Activated naive CD8-positive, alpha-beta T cell treated with anti-CD3 and anti-CD28 coated beads, Interleukin-2, amount 50 U/mL, for 24 hours (primary cell): ENCODE measurements at regions not wholly inside any gene's neighbourhood (a gene's known extent, or its start where the extent isn't known, plus 50 kb on each side); places are given as distances from the start of the nearest gene placed in this dataset.

Experiments used
- ATAC-seq: fragments of 150-1000 bp; cut with Tn5 transposase; one replicate; pipeline ENCODE4 v1.10.0; 2021
- DNase-seq: peaks from one replicate; pipeline ENCODE4 v3.0.0; 2021
- H3K27ac Mint-ChIP-seq: one replicate; pipeline ENCODE4 v1.8.0; 2021; ENCODE audit warnings: mild to moderate bottlenecking, mixed read lengths
- H3K27me3 Mint-ChIP-seq: one replicate; pipeline ENCODE4 v1.8.0; 2021; ENCODE audit warnings: mixed read lengths
- H3K36me3 Mint-ChIP-seq: one replicate; pipeline ENCODE4 v1.8.0; 2021; ENCODE audit warnings: low read depth, mixed read lengths
- H3K4me1 Mint-ChIP-seq: one replicate; pipeline ENCODE4 v1.8.0; 2021; ENCODE audit warnings: mixed read lengths
- H3K4me3 Mint-ChIP-seq: one replicate; pipeline ENCODE4 v1.8.0; 2021; ENCODE audit warnings: mild to moderate bottlenecking, moderate library complexity, mixed read lengths
- H3K9me3 Mint-ChIP-seq: one replicate; pipeline ENCODE4 v1.8.0; 2021; ENCODE audit warnings: mixed read lengths

DNA sequence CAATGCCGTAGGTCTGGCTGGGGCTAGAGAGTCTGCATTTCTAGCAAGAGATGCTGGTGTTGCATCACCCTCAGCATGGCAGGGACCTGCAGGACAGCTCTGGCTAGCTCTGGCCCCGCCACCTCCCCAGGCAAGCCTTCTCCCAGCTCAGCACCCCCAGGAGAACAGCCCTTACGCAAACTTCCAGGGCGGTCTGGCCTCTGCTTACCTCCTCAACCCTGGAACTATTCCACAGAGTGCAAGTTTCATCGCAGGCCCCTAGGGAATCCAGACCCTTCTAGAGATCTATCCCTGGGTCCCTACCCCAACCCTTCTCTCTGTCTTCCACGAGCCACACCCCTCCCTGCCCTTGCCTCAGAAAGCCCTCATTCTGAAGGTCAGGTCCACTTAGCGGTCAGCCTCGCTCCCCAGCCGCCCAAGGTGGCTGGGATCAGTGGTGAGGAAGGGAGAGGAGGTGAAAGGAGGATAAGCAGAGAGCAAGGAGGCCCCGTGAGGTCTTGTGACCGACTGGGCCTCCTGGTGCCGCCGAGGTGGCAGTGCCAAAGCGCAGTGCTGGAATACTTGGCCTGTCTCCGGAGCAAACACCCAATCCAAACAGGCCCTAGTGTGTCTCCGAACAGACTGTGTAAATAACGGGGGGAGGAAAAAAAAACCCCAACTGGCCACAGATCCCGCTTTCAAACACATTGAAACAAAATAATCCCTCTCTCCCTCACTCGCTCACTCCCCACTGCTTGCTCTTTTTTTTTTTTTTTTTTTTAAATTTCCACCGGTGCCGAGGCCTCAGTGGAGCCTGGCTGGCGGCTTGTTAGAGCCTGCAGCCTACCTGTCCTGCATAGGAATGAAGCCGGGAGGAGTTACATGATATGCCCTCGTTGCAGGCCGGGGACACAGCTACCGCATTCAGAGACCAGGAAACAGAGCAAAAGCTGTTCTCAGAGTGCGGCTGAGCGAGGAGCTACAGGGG, 380.9 kb downstream of the SOX9 start:
- peaks cover 4% of the 10 kb centered on the region for H3K9me3 Mint-ChIP-seq
- ATAC-seq: no peak
- peaks cover 3% of the 10 kb centered on the region for H3K27me3 Mint-ChIP-seq
- H3K27ac Mint-ChIP-seq: no peak overlapping the region
- no peaks in the 10 kb centered on the region for H3K4me1 Mint-ChIP-seq
- H3K4me3 Mint-ChIP-seq: no peak overlapping the region
- no peak for DNase-seq
- H3K36me3 Mint-ChIP-seq: no peaks in the 10 kb centered on the region

DNA sequence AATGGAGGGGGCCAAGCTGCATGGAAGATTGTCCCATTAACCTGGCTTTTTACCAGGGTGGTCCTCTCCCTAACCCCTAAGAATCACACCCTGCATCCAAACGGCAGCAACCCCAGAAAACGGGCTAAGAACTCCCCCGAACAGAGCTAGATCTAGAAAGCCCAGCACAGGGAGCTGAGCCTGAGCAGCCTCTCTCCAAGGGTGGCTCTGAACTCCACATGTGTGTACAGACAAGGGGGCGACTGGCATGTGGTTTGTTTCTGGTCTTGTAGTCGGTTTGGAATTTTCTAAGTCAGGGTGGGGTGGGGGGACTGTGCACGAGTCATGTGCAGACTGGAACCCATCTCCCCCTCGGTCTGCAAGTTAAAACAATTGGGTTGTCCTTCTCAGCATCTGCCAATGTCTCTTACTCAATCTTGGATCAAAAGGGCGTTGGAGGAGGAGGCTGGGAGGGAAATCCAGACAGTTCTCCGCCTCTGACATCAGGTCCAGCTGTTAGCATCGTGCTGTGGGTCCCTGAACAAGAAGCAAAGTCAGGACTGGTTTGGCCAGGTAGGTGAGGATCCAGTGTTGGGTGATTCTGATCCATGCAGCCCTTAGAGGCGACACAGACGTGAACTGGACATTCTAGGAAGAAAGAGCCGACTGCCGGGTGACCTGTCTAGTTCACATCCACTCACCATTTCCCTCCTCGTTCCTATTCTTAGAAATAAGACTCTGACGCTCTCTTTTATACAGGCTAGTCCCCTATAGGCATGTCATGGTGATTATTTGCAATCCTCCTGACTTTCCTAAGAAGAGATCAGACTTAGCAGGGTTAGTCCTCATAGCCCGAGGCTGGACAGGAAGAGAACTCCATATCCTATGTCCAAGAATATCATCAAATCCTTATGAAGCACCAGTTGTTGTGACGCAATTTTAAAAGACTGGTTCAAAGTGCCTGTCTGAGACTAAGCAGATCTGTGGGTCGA, 381.8 kb downstream of the SOX9 start:
- H3K27ac Mint-ChIP-seq: no peak overlapping the region
- ATAC-seq: no peak
- no peaks in the 10 kb centered on the region for H3K36me3 Mint-ChIP-seq
- H3K9me3 Mint-ChIP-seq: no peaks in the 10 kb centered on the region
- no peaks in the 10 kb centered on the region for H3K4me1 Mint-ChIP-seq
- no peak for DNase-seq
- H3K4me3 Mint-ChIP-seq: no peak overlapping the region
- H3K27me3 Mint-ChIP-seq: peaks cover 3% of the 10 kb centered on the region

DNA sequence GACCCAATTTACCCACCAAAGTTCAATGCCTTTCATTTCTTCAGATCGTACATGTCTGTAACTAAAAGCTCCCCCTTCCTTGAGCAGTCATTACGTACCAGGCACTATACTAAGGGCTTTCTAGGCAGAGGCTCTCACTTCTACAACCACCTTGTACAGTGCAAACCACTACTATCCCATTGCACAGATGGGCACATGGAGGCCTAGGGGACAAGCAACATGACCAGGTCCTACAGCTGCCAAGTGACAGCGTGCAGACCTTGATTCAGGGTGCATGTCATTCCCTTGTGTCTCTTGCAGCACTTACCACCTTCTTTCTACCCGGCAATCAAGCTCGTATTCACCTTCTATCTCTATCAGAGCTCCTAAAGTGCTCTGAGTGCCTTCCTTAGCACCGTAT, 382.7 kb downstream of the SOX9 start:
- no peaks in the 10 kb centered on the region for H3K9me3 Mint-ChIP-seq
- no peaks in the 10 kb centered on the region for H3K36me3 Mint-ChIP-seq
- no peak for ATAC-seq
- H3K27me3 Mint-ChIP-seq: peaks cover 3% of the 10 kb centered on the region
- H3K4me1 Mint-ChIP-seq: no peaks in the 10 kb centered on the region
- no peak overlapping the region for H3K4me3 Mint-ChIP-seq
- DNase-seq: no peak
- no peak overlapping the region for H3K27ac Mint-ChIP-seq

DNA sequence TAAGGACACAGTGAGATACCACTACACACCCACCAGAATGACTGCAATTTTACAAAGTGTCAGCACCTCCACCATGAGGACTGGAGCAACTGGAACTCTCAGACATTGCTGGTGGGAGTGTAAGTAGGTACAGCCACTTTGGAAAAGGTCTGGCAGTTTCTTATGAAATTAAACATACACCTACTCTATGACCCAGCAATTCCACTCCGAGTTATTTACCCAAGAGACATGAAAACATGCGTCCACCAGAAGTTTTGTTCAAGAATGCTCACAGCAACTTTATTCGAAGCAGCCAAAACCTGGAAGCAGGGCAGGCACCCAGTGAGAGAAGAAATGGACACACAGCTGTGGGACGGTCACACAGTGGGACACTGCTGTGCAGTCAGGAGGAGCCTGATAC, 384.0 kb downstream of the SOX9 start:
- Mint-ChIP-seq H3K36me3 (no peaks in the 10 kb centered on the region), H3K4me1 (no peaks in the 10 kb centered on the region), H3K4me3 (no peak overlapping the region), H3K9me3 (no peaks in the 10 kb centered on the region), H3K27ac (no peak overlapping the region), H3K27me3 (peaks cover 3% of the 10 kb centered on the region)
- ATAC-seq: no peak
- DNase-seq: no peak

DNA sequence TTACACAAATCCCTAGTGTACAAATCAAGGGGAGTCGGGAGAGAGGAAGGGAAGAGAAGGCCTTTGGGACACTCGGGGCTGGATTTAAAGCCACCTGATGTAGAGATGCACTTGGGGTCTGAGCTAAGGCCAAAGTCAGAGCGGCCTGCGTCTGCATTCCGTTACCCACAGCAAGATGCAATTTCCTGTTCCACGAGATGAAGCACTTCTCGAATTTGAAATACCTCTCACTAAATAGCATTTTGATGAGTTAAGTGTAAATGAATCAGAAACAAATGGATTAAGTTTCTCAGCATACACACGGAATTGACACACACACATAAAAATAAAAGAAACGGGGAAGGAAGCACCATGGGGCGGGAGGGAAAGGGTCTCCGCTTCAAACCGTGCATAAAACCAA, 386.0 kb downstream of the SOX9 start:
- no peak overlapping the region for H3K27ac Mint-ChIP-seq
- no peaks in the 10 kb centered on the region for H3K27me3 Mint-ChIP-seq
- H3K9me3 Mint-ChIP-seq: no peaks in the 10 kb centered on the region
- no peaks in the 10 kb centered on the region for H3K36me3 Mint-ChIP-seq
- H3K4me1 Mint-ChIP-seq: no peaks in the 10 kb centered on the region
- DNase-seq: no peak
- no peak for ATAC-seq
- H3K4me3 Mint-ChIP-seq: no peak overlapping the region

DNA sequence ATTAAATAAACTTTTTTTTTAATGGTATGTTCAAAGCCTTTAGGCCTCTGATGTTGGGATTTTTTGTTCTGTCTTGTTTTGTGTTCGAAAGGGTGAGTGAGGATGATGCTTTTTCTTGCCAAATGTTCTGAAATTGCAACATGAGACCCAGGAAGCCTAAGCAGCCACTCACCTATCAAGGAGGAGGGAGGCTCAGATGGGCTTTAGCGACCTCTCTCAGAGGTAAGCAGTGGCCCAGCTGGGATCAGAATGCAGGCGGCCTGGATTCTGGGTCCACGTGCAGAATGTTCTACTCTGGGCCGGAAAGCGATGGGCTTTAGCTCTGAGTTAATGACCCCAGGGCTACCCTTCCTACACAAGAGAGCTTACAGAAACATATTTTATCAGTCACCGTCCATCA, 386.6 kb downstream of the SOX9 start:
- no peaks in the 10 kb centered on the region for H3K36me3 Mint-ChIP-seq
- H3K4me3 Mint-ChIP-seq: no peak overlapping the region
- no peaks in the 10 kb centered on the region for H3K27me3 Mint-ChIP-seq
- ATAC-seq: no peak
- H3K9me3 Mint-ChIP-seq: no peaks in the 10 kb centered on the region
- H3K4me1 Mint-ChIP-seq: no peaks in the 10 kb centered on the region
- no peak for DNase-seq
- no peak overlapping the region for H3K27ac Mint-ChIP-seq

DNA sequence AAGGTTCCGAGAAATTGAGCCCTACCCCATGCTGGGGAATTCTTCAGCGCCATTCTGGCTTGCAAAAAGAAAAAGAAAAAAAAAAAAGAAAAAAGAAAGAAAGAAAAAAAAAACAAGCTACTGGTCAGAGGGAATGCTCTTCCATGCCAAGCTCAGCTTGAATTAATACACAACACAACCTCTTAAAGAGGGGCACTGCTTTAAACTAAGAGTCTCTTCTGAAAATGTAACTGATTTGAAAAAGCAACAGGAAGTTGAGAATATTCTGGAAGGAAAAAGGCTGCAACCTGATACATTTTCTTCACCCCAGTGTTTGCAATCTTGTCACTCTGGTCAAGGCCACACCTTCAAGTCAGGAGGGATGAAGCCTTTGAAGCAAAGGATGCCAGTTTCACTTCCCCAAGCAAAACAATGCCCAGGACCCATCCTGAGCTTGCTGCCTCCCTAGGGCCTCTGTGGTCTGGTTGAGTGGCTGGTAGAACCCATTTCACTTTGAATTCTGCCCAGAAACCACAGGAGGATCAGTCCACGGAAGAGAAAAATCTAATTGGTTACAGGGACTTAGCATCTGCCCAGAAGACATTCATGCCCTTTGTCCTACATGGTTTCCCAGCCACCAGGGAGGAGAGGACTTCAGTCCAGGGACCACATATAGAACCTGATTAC, 389.7 kb downstream of the SOX9 start:
- ATAC-seq: no peak
- no peak for DNase-seq
- H3K27me3 Mint-ChIP-seq: no peaks in the 10 kb centered on the region
- no peaks in the 10 kb centered on the region for H3K9me3 Mint-ChIP-seq
- H3K4me1 Mint-ChIP-seq: no peaks in the 10 kb centered on the region
- H3K36me3 Mint-ChIP-seq: no peaks in the 10 kb centered on the region
- H3K4me3 Mint-ChIP-seq: no peak overlapping the region
- H3K27ac Mint-ChIP-seq: no peak overlapping the region

DNA sequence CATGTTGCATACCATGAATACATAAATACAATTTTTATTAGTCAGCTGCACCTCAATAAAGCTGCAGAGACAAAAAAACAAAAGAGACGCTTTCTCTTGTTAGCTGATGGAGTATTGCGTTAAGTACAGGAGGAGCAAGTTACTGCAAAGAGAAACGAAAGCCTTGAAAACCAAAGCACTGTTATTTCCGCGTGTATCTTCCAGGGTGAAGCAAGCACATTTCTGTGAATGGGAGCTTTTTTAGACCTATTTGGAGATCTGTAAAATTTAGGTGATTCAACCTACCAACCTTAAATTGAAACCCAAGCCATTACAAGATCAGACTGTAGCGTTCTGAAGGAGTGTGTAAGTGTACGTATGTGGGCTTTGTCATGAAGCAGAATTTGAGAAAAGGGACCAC, 390.4 kb downstream of the SOX9 start:
- H3K27me3 Mint-ChIP-seq: peaks cover 2% of the 10 kb centered on the region
- H3K4me3 Mint-ChIP-seq: no peak overlapping the region
- H3K36me3 Mint-ChIP-seq: no peaks in the 10 kb centered on the region
- DNase-seq: no peak
- no peak overlapping the region for H3K27ac Mint-ChIP-seq
- H3K9me3 Mint-ChIP-seq: no peaks in the 10 kb centered on the region
- H3K4me1 Mint-ChIP-seq: no peaks in the 10 kb centered on the region
- ATAC-seq: no peak

DNA sequence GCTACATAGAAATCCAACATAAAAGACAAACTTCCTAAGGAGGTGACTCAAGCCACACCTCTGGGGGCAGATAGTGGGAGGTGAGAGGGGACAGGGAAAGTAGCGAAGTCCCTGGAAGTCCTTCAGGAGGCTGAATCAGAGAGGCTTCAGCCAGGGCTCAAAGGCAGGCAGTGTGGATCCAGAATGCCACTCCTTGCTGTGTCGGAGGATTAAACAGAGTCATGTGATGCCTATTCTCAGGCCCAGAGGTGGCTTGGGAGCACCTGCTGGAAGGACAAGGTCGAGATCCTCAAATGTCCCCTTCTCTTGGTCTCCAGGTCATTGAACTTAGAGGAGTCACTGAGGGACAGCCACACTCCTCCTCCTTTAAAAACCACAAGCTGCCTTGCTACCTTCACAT, 391.1 kb downstream of the SOX9 start:
- no peaks in the 10 kb centered on the region for H3K4me1 Mint-ChIP-seq
- no peak overlapping the region for H3K27ac Mint-ChIP-seq
- peaks cover 4% of the 10 kb centered on the region for H3K27me3 Mint-ChIP-seq
- DNase-seq (no peak), ATAC-seq (no peak)
- no peaks in the 10 kb centered on the region for H3K9me3 Mint-ChIP-seq
- H3K4me3 Mint-ChIP-seq: no peak overlapping the region
- H3K36me3 Mint-ChIP-seq: no peaks in the 10 kb centered on the region

DNA sequence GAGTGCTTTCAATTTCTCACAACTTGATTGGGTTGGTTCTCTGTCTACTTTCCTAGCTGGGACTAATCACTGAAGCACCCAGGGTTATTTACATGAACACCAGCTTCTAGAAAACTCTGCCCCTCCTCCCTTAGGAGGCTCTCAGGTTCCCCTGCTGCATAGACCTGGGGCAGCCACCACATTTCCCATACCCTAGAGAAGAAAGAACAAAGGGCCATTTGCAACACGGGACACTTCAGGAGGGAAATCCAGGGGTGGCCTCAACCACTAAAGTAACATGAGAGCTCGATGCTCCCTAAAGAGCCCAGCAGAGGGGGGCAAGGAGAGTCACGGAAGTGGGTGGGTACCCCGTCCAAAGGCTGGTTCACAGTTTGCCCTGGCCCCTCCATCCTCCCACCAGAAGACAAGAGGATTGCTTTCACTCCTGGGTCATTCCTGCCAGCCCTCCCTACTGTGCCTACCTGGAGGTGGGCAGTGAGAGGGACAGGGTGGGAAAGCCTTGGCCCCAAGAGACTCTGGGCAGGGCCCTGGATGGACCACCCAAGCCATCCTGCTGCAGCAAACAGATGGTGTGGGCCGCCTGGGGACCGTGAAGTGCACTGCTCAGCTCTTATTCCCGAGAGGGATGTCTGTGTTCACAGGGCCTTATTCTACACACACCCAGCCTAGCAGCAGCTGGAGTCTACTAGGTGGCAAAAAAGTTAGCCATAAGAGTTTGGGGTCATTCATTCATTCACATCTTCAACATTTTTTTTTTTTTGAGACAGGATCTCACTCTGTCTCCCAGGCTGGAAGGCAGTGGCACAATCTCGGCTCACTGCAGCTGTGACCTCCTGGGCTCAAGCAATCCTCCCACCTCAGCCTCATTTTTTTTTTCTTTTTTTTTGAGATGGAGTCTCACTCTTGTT, 392.1 kb downstream of the SOX9 start:
- H3K27ac Mint-ChIP-seq: no peak overlapping the region
- no peaks in the 10 kb centered on the region for H3K4me1 Mint-ChIP-seq
- no peak for ATAC-seq
- DNase-seq: no peak
- no peak overlapping the region for H3K4me3 Mint-ChIP-seq
- H3K27me3 Mint-ChIP-seq: peaks cover 4% of the 10 kb centered on the region
- H3K36me3 Mint-ChIP-seq: no peaks in the 10 kb centered on the region
- no peaks in the 10 kb centered on the region for H3K9me3 Mint-ChIP-seq

DNA sequence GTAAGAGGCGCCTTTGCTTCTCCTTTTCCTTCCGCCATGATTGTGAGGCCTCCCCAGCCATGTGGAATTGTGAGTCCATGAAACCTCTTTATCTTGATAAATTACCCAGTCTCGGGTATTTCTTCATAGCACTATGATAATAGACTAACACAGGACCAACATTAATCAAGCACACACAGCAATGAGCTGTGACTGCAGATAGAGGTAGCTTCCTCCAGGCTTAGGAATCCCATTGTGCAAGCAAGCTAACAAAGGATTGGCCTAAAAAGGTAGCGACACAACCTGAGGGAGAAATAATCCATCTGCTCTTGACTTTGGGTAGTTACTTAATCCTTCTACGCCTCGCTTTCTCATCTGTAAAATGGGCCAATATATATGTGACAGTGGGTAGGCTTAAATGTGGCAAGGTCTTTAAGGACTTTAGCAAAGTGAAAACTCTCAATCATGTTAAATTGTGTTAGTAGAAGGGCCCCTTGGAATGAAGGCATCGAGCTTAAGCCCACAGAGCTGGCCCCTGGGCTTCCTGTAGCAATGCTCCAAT, 393.6 kb downstream of the SOX9 start:
- H3K9me3 Mint-ChIP-seq: no peaks in the 10 kb centered on the region
- no peaks in the 10 kb centered on the region for H3K4me1 Mint-ChIP-seq
- H3K4me3 Mint-ChIP-seq: no peak overlapping the region
- no peaks in the 10 kb centered on the region for H3K36me3 Mint-ChIP-seq
- H3K27me3 Mint-ChIP-seq: peaks cover 4% of the 10 kb centered on the region
- no peak overlapping the region for H3K27ac Mint-ChIP-seq
- ATAC-seq (no peak), DNase-seq (no peak)

DNA sequence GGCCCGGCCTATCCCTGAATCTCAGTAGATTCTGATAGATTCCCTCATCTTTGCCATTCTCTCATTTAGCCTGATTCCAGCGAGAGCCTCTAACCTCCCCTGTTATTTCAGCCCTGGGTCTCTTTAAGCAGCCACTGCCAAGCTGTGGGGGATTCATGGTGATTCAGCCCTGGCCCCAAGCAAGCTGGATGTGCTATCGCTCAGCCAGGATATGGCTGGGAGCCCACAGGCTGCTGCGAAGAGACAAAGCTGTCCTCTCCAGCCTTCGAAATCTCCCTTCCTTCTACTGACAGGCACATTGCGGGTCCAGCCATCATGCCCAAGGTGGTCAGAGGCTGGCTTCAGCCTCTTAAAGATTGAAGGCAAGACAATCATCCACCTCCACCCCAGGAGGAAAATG, 394.1 kb downstream of the SOX9 start:
- Mint-ChIP-seq H3K27ac (no peak overlapping the region), H3K27me3 (peaks cover 4% of the 10 kb centered on the region), H3K9me3 (no peaks in the 10 kb centered on the region), H3K4me1 (no peaks in the 10 kb centered on the region), H3K36me3 (no peaks in the 10 kb centered on the region), H3K4me3 (no peak overlapping the region)
- ATAC-seq (no peak), DNase-seq (no peak)

DNA sequence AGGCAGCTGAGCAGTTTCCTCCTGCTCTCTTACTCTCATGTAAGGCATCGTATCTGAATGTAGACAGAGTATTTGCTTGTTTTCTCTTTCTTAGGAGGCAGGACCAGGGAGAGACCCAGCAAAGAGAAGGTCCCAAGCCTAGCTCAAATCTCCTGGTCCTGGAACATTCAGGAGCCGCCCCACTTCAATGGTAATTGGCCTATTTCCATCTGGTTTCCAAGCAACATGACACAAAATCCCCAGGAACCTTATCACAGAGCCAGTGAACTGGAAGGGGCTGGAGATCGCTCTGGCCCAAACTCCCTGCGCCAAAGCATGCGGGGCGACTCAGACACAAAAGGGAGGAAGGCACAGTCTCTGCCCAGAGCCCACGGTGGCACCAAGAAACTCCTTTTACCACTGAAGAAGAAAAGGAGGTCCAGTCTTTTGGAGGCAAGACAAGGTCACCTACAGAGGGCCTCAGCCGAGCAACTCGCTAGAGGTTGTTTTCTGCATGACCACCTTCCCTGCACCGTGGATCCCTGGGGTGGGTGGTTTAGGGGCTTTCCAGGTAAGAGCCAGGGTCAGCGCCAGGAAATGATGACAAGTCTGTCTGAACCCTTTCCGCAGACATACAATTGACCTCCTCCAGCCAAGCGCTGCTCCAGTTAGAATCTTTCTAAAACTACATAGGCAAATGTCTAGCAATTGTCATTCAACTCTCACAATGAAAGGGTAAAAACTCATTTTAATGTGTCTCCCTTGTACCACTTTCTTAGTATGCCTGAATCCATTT, 394.7 kb downstream of the SOX9 start:
- ATAC-seq: no peak
- no peaks in the 10 kb centered on the region for H3K36me3 Mint-ChIP-seq
- no peaks in the 10 kb centered on the region for H3K9me3 Mint-ChIP-seq
- no peaks in the 10 kb centered on the region for H3K4me1 Mint-ChIP-seq
- DNase-seq: no peak
- H3K27ac Mint-ChIP-seq: no peak overlapping the region
- H3K4me3 Mint-ChIP-seq: no peak overlapping the region
- peaks cover 4% of the 10 kb centered on the region for H3K27me3 Mint-ChIP-seq
